K562 (cell line): ENCODE measurements at regions not wholly inside any gene's neighbourhood (a gene's known extent, or its start where the extent isn't known, plus 50 kb on each side); places are given as distances from the start of the nearest gene placed in this dataset.

Source experiments
- CHD7 ChIP-seq: fragments of 200-600 bp; sonication (generic); IDR thresholded peaks from one replicate; pipeline ENCODE4 v1.6.1; 2012; ENCODE audit warnings: mild to moderate bottlenecking, low read depth, low read length, inconsistent platforms
- DLX4 ChIP-seq: fragments of 250-450 bp; sonication (Bioruptor Pico); IDR thresholded peaks from 2 replicates; pipeline ENCODE4 v1.6.1; 2021; ENCODE audit warnings: mild to moderate bottlenecking
- HOXB6 ChIP-seq: fragments of 250-450 bp; sonication (Bioruptor Pico); IDR thresholded peaks from 2 replicates; pipeline ENCODE4 v1.5.1; 2022; ENCODE audit warnings: mild to moderate bottlenecking, borderline replicate concordance
- NBN ChIP-seq: fragments of 450-650 bp; IDR thresholded peaks from 2 replicates; pipeline ENCODE4 v1.6.1; 2016; ENCODE audit warnings: low read depth, mild to moderate bottlenecking
- ZMIZ1 ChIP-seq, 2 experiments: fragments of 150-350 bp in 1 of 2; IDR thresholded peaks; 2 replicates each; pipeline ENCODE4 v1.6.1; 2012 to 2016; ENCODE audit warnings: low read depth in 2 of 2, low read length in 2 of 2, mild to moderate bottlenecking in 1 of 2, moderate library complexity in 1 of 2

GRCh38 chr3:106372806-106373190 lies 504.0 kb upstream of the CBLB start (continued):
- no peak for TF ChIP-seq DLX4 (CRISPR knock-in tag)
- TF ChIP-seq CHD7 = no peak
- TF ChIP-seq ZMIZ1 (IDR thresholded peaks at IDR 0.05; ENCODE audit: low read depth in 2 of 2, low read length in 2 of 2) = no peak
- no peak for TF ChIP-seq NBN
- no peak for TF ChIP-seq HOXB6 (CRISPR knock-in tag)
- TF ChIP-seq, all 486 proteins: peak for 0
